ENCODE measurements at regions not wholly inside any gene's neighbourhood (a gene's known extent, or its start where the extent isn't known, plus 50 kb on each side); places are given as distances from the start of the nearest gene placed in this dataset.
"Not testable (repeated sequence)": the region's sequence is repeated elsewhere in the genome, so short reads cannot be mapped to it uniquely, and the experiment has no call there.

- Histone ChIP-seq H3K4me1 (no peaks in the 10 kb centered on the region), H3K9me3 (peaks cover 0 to 21% (median 2%) of the 10 kb centered on the region in 8 donors), H3K27ac (no peak overlapping the region), H3K4me3 (no peak overlapping the region), H3K36me3 (no peaks in the 10 kb centered on the region), H3K27me3 (replicated peaks in 1 of 7) (no peaks in the 10 kb centered on the region)
- intact Hi-C loops (cut with DNase I; ENCODE audit: low total_unique reads): no loop called here
- TF ChIP-seq POLR2A (IDR thresholded peaks at IDR 0.05): no peak
- TF ChIP-seq POLR2AphosphoS5 (IDR thresholded peaks at IDR 0.05): no peak
- TF ChIP-seq CTCF (IDR thresholded peaks at IDR 0.05 in 8 of 11, conservative IDR thresholded peaks at IDR 0.05 in 3 of 11): no peak
- no peak for DNase-seq
- WGBS, 5 donors: 74 to 86% (median 77%) methylated on average over 2 of the region's 2 CpGs
Measured at GRCh38 chr4:135476272-135476671, 1274.7 kb upstream of the PABPC4L start.

GRCh38 chr4:135464311-135464710 lies 1262.7 kb upstream of the PABPC4L start:
- peaks cover 0 to 9% (median 1%) of the 10 kb centered on the region in 8 donors for H3K9me3 ChIP-seq
- no peak overlapping the region for H3K27ac ChIP-seq
- H3K4me1 ChIP-seq: no peaks in the 10 kb centered on the region
- H3K36me3 ChIP-seq: no peaks in the 10 kb centered on the region
- DNase-seq: no peak
- intact Hi-C loops (cut with DNase I; ENCODE audit: low total_unique reads): no loop called here
- 74 to 79% (median 75%) methylated on average over 7 of the region's 7 CpGs for WGBS, 5 donors
- TF ChIP-seq CTCF (IDR thresholded peaks at IDR 0.05 in 8 of 11, conservative IDR thresholded peaks at IDR 0.05 in 3 of 11): no peak
- TF ChIP-seq POLR2AphosphoS5 (IDR thresholded peaks at IDR 0.05): no peak
- no peaks in the 10 kb centered on the region for H3K27me3 ChIP-seq (replicated peaks in 1 of 7)
- no peak overlapping the region for H3K4me3 ChIP-seq

GRCh38 chr4:135447598-135447997 lies 1246.0 kb upstream of the PABPC4L start:
- H3K9me3 ChIP-seq: peaks cover 0 to 13% (median 4%) of the 10 kb centered on the region in 8 donors
- H3K4me1 ChIP-seq; H3K4me3 ChIP-seq; H3K27ac ChIP-seq; H3K36me3 ChIP-seq; H3K27me3 ChIP-seq (replicated peaks in 1 of 7); DNase-seq; intact Hi-C loops (cut with DNase I; ENCODE audit: low total_unique reads): not testable (repeated sequence)
- WGBS, 5 donors: 93 to 96% (median 95%) methylated on average over 12 to 22 of the region's 22 CpGs

GRCh38 chr4:135434936-135435335 lies 1233.3 kb upstream of the PABPC4L start:
- no peak for TF ChIP-seq POLR2AphosphoS5 (IDR thresholded peaks at IDR 0.05)
- no peak for TF ChIP-seq POLR2A (IDR thresholded peaks at IDR 0.05)
- TF ChIP-seq CTCF (IDR thresholded peaks at IDR 0.05 in 8 of 11, conservative IDR thresholded peaks at IDR 0.05 in 3 of 11): no peak
- Histone ChIP-seq H3K9me3 (peaks cover 0 to 44% (median 31%) of the 10 kb centered on the region in 8 donors), H3K27ac (no peak overlapping the region), H3K4me3 (no peak overlapping the region), H3K36me3 (no peaks in the 10 kb centered on the region), H3K4me1 (no peaks in the 10 kb centered on the region), H3K27me3 (replicated peaks in 1 of 7) (no peaks in the 10 kb centered on the region)
- intact Hi-C loops (cut with DNase I; ENCODE audit: low total_unique reads): no loop called here
- 64 to 80% (median 76%) methylated on average over 2 of the region's 2 CpGs for WGBS, 5 donors
- DNase-seq: no peak

GRCh38 chr4:135429528-135429927 lies 1227.9 kb upstream of the PABPC4L start:
- H3K9me3 ChIP-seq: peaks cover 0 to 7% (median 0%) of the 10 kb centered on the region in 8 donors
- intact Hi-C loops (cut with DNase I; ENCODE audit: low total_unique reads): no loop called here
- no peak for DNase-seq

More at GRCh38 chr4:135429528-135429927, 1227.9 kb upstream of the PABPC4L start:
- WGBS, 5 donors: 76 to 88% (median 79%) methylated on average over 1 of the region's 1 CpG
- Histone ChIP-seq H3K27ac (no peak overlapping the region), H3K27me3 (replicated peaks in 1 of 7) (no peaks in the 10 kb centered on the region), H3K4me3 (no peak overlapping the region), H3K4me1 (no peaks in the 10 kb centered on the region), H3K36me3 (no peaks in the 10 kb centered on the region)
- TF ChIP-seq CTCF (IDR thresholded peaks at IDR 0.05 in 8 of 11, conservative IDR thresholded peaks at IDR 0.05 in 3 of 11) (no peak), POLR2A (IDR thresholded peaks at IDR 0.05) (no peak), POLR2AphosphoS5 (IDR thresholded peaks at IDR 0.05) (no peak)
